ELR (cell line): ENCODE measurements at regions not wholly inside any gene's neighbourhood (a gene's known extent, or its start where the extent isn't known, plus 50 kb on each side); places are given as distances from the start of the nearest gene placed in this dataset.

Source experiments
- DNase-seq: peaks from one replicate; pipeline ENCODE4 v3.0.0-alpha.2; 2015; ENCODE audit warnings: low read depth

- no peak for DNase-seq
Measured at GRCh38 chr18:2380101-2380500, 191.2 kb downstream of the METTL4 start.

GRCh38 chr18:2381539-2381938 is 189.8 kb downstream of the METTL4 start:
- no peak for DNase-seq

- DNase-seq = no peak
Measured at GRCh38 chr18:2387588-2387987, 183.7 kb downstream of the METTL4 start.

GRCh38 chr18:2390158-2390557 is 181.1 kb downstream of the METTL4 start:
- DNase-seq = no peak

- DNase-seq = no peak
Measured at GRCh38 chr18:2391470-2391869, 179.8 kb downstream of the METTL4 start.

GRCh38 chr18:2392446-2392845 is 178.9 kb downstream of the METTL4 start:
- no peak for DNase-seq

- no peak for DNase-seq
Measured at GRCh38 chr18:2394684-2395083, 176.6 kb downstream of the METTL4 start.

GRCh38 chr18:2395427-2396161 is 175.7 kb downstream of the METTL4 start:
- DNase-seq = no peak

- DNase-seq = no peak
Measured at GRCh38 chr18:2396162-2396505, 175.2 kb downstream of the METTL4 start.

GRCh38 chr18:2400701-2401196 is 170.6 kb downstream of the METTL4 start:
- DNase-seq = no peak

- DNase-seq = peak; percentile 10
Measured at GRCh38 chr18:2402084-2402483, 169.2 kb downstream of the METTL4 start.

GRCh38 chr18:2406544-2406943 is 164.8 kb downstream of the METTL4 start:
- DNase-seq = peak; percentile 30

GRCh38 chr18:2407961-2408360 is 163.3 kb downstream of the METTL4 start:
- DNase-seq = no peak

- no peak for DNase-seq
Measured at GRCh38 chr18:2409906-2410305, 161.4 kb downstream of the METTL4 start.

- peak; percentile 58 for DNase-seq
Measured at GRCh38 chr18:2410688-2411087, 160.6 kb downstream of the METTL4 start.

- DNase-seq = peak; percentile 90
Measured at GRCh38 chr18:2411381-2411960, 159.8 kb downstream of the METTL4 start.

GRCh38 chr18:2412281-2412680 is 159.0 kb downstream of the METTL4 start:
- no peak for DNase-seq

GRCh38 chr18:2412996-2413751 is 158.1 kb downstream of the METTL4 start:
- DNase-seq = no peak

GRCh38 chr18:2414235-2414634 is 157.1 kb downstream of the METTL4 start:
- no peak for DNase-seq

- no peak for DNase-seq
Measured at GRCh38 chr18:2415656-2416055, 155.6 kb downstream of the METTL4 start.

GRCh38 chr18:2417861-2418610 is 153.3 kb downstream of the METTL4 start:
- DNase-seq = peak; percentile 54

- no peak for DNase-seq
Measured at GRCh38 chr18:2420367-2420766, 150.9 kb downstream of the METTL4 start.
